Panc1 (cell line): ENCODE measurements at regions not wholly inside any gene's neighbourhood (a gene's known extent, or its start where the extent isn't known, plus 50 kb on each side); places are given as distances from the start of the nearest gene placed in this dataset.

Experiments
- CTCF ChIP-seq: fragments of 450-650 bp; IDR thresholded peaks from 2 replicates; pipeline ENCODE4 v1.5.1; 2017; ENCODE audit warnings: mild to moderate bottlenecking
- POLR2AphosphoS5 ChIP-seq: IDR thresholded peaks from 2 replicates; pipeline ENCODE4 v1.6.1; 2012; ENCODE audit warnings: mild to moderate bottlenecking, low read depth, low read length, moderate library complexity
- SIN3A ChIP-seq: IDR thresholded peaks from 2 replicates; pipeline ENCODE4 v1.6.1; 2012; ENCODE audit warnings: low read depth, mild to moderate bottlenecking, low read length, moderate library complexity, borderline replicate concordance; ENCODE audit not compliant: insufficient read depth
- TCF7L2 ChIP-seq: IDR thresholded peaks from 2 replicates; pipeline ENCODE4 v1.6.1; 2011; ENCODE audit warnings: mild to moderate bottlenecking, low read depth, low read length, inconsistent platforms
- TF ChIP-seq, protein P1 (sequence below), 2 experiments: IDR thresholded peaks; 2 replicates each; pipeline ENCODE4 v1.6.1; 2011 to 2012; ENCODE audit warnings: low read depth in 2 of 2, control low read depth in 1 of 2, low read length in 1 of 2, mild to moderate bottlenecking in 1 of 2, moderate library complexity in 1 of 2; ENCODE audit not compliant: insufficient read depth in 1 of 2

- TF ChIP-seq CTCF, result no peak
- no peak for TF ChIP-seq SIN3A
- no peak for TF ChIP-seq POLR2AphosphoS5
- no peak for TF ChIP-seq TCF7L2
- TF ChIP-seq, protein P1, sequence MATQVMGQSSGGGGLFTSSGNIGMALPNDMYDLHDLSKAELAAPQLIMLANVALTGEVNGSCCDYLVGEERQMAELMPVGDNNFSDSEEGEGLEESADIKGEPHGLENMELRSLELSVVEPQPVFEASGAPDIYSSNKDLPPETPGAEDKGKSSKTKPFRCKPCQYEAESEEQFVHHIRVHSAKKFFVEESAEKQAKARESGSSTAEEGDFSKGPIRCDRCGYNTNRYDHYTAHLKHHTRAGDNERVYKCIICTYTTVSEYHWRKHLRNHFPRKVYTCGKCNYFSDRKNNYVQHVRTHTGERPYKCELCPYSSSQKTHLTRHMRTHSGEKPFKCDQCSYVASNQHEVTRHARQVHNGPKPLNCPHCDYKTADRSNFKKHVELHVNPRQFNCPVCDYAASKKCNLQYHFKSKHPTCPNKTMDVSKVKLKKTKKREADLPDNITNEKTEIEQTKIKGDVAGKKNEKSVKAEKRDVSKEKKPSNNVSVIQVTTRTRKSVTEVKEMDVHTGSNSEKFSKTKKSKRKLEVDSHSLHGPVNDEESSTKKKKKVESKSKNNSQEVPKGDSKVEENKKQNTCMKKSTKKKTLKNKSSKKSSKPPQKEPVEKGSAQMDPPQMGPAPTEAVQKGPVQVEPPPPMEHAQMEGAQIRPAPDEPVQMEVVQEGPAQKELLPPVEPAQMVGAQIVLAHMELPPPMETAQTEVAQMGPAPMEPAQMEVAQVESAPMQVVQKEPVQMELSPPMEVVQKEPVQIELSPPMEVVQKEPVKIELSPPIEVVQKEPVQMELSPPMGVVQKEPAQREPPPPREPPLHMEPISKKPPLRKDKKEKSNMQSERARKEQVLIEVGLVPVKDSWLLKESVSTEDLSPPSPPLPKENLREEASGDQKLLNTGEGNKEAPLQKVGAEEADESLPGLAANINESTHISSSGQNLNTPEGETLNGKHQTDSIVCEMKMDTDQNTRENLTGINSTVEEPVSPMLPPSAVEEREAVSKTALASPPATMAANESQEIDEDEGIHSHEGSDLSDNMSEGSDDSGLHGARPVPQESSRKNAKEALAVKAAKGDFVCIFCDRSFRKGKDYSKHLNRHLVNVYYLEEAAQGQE (IDR thresholded peaks at IDR 0.05; ENCODE audit: insufficient read depth in 1 of 2, low read depth in 2 of 2, low read length in 1 of 2), result no peak
These were observed 1707.0 kb downstream of the EFNA5 start for GRCh38 chr5:105963696-105964255.
